PC-9 (cell line): ENCODE measurements at regions not wholly inside any gene's neighbourhood (a gene's known extent, or its start where the extent isn't known, plus 50 kb on each side); places are given as distances from the start of the nearest gene placed in this dataset.

ENCODE experiments used
- BruUV-seq: library from RNA; stranded (reverse); fragments of 400-500 nt; replicated peaks from 2 replicates; lab custom pipeline; 2021; lab: Mats Ljungman, UMichigan
- CTCF ChIA-PET: fragments of 300-600 bp; sonication (Branson Sonifier 250); formaldehyde crosslinking; loops from one replicate; lab custom pipeline; 2022; ENCODE audit warnings: antibody characterized with exemption; lab: Charles Lee
- POLR2A ChIA-PET: fragments of 300-600 bp; sonication (Branson Sonifier 250); formaldehyde crosslinking; loops from one replicate; lab custom pipeline; 2022; ENCODE audit warnings: antibody characterized with exemption; ENCODE audit not compliant: unreplicated experiment; lab: Charles Lee
- DNase-seq, 2 experiments: peaks; one replicate each; pipeline versions ENCODE4 v3.0.0 to v3.0.0-alpha.2; 2015 to 2022; ENCODE audit warnings: mixed read lengths in 1 of 2
- H2AFZ ChIP-seq: fragments of 200-600 bp; sonication (generic); 2 replicates; pipeline ENCODE4 v1.8.1; 2017; ENCODE audit warnings: antibody characterized with exemption
- H3F3A ChIP-seq: fragments of 200-600 bp; sonication (generic); 2 replicates; pipeline ENCODE4 v1.8.1; 2017; ENCODE audit warnings: antibody characterized with exemption, mild to moderate bottlenecking, low read depth; ENCODE audit not compliant: insufficient read depth
- H3K27ac ChIP-seq: fragments of 200-600 bp; sonication (generic); 2 replicates; pipeline ENCODE4 v1.6.1; 2016; ENCODE audit warnings: mixed run types
- H3K27me3 ChIP-seq: fragments of 200-600 bp; sonication (generic); 2 replicates; pipeline ENCODE4 v1.6.1; 2016; ENCODE audit warnings: low read depth, mixed run types; ENCODE audit not compliant: insufficient read depth
- H3K36me3 ChIP-seq: fragments of 200-600 bp; sonication (generic); 2 replicates; pipeline ENCODE4 v1.6.1; 2016; ENCODE audit warnings: low read depth, mixed run types
- H3K4me1 ChIP-seq: fragments of 200-600 bp; sonication (generic); replicated peaks from 2 replicates; pipeline ENCODE4 v1.6.1; 2016; ENCODE audit warnings: mixed run types; ENCODE audit not compliant: insufficient read depth
- H3K4me2 ChIP-seq: fragments of 200-600 bp; sonication (generic); 2 replicates; pipeline ENCODE4 v1.6.1; 2017; ENCODE audit warnings: mixed run types
- H3K4me3 ChIP-seq: fragments of 200-600 bp; sonication (generic); 2 replicates; pipeline ENCODE4 v1.6.1; 2016; ENCODE audit warnings: mixed run types
- H3K79me2 ChIP-seq: fragments of 200-600 bp; sonication (generic); 2 replicates; pipeline ENCODE4 v1.6.1; 2017; ENCODE audit warnings: low read depth, mixed run types
- H3K9me2 ChIP-seq: fragments of 200-600 bp; sonication (generic); 2 replicates; pipeline ENCODE4 v1.8.1; 2017; ENCODE audit warnings: mild to moderate bottlenecking; ENCODE audit not compliant: insufficient read depth
- H3K9me3 ChIP-seq: fragments of 200-600 bp; sonication (generic); 2 replicates; pipeline ENCODE4 v1.8.1; 2016; ENCODE audit warnings: low read depth; ENCODE audit not compliant: insufficient read depth
- H4K20me1 ChIP-seq: fragments of 200-600 bp; sonication (generic); 2 replicates; pipeline ENCODE4 v1.8.1; 2017; ENCODE audit not compliant: insufficient read depth
- CTCF ChIP-seq: fragments of 200-600 bp; sonication (generic); conservative IDR thresholded peaks from 2 replicates; pipeline ENCODE4 v1.6.1; 2017; ENCODE audit warnings: mixed run types, antibody characterized with exemption, mild to moderate bottlenecking, moderate library complexity
- EZH2 ChIP-seq: fragments of 200-600 bp; sonication (generic); IDR thresholded peaks from 2 replicates; pipeline ENCODE4 v1.8.0; 2017; ENCODE audit warnings: antibody characterized with exemption, low read depth
- intact Hi-C: fragments of 100-400 bp; cut with micrococcal nuclease; formaldehyde crosslinking; loops from one replicate; pipeline ENCODE4 v1.10.0; 2022; ENCODE audit not compliant: unreplicated experiment

- peaks cover 3% of the 10 kb centered on the region; the same call in 1 of the 2 replicates for H3F3A ChIP-seq
- BruUV-seq: no TSS peak
- no peaks in the 10 kb centered on the region for H3K9me2 ChIP-seq
- H3K4me2 ChIP-seq: no peak overlapping the region
- intact Hi-C loops: no loop called here
- no peaks in the 10 kb centered on the region for H3K9me3 ChIP-seq
- DNase-seq: no peak
- H3K36me3 ChIP-seq: no peaks in the 10 kb centered on the region
- H3K79me2 ChIP-seq: no peaks in the 10 kb centered on the region
- H4K20me1 ChIP-seq: no peaks in the 10 kb centered on the region
- POLR2A ChIA-PET: no interaction called here
- peaks cover 6% of the 10 kb centered on the region for H3K4me1 ChIP-seq
- no peak overlapping the region for H2AFZ ChIP-seq
- H3K4me3 ChIP-seq: no peak overlapping the region
- CTCF ChIA-PET: no interaction called here
- H3K27ac ChIP-seq: no peak overlapping the region
- TF ChIP-seq CTCF (no peak), EZH2 (no peak)
- no peaks in the 10 kb centered on the region for H3K27me3 ChIP-seq
These were observed 54.4 kb upstream of the KLF3 start for GRCh38 chr4:38609614-38610013.

- Histone ChIP-seq H3F3A (peaks cover 3% of the 10 kb centered on the region; the same call in 1 of the 2 replicates), H3K36me3 (no peaks in the 10 kb centered on the region), H3K4me1 (peaks cover 7% of the 10 kb centered on the region), H3K27ac (no peak overlapping the region), H4K20me1 (no peaks in the 10 kb centered on the region), H3K4me2 (no peak overlapping the region), H3K9me2 (no peaks in the 10 kb centered on the region), H3K79me2 (no peaks in the 10 kb centered on the region), H2AFZ (no peak overlapping the region), H3K4me3 (no peak overlapping the region), H3K27me3 (no peaks in the 10 kb centered on the region), H3K9me3 (no peaks in the 10 kb centered on the region)
- BruUV-seq: no TSS peak
- CTCF ChIA-PET: no interaction called here
- DNase-seq: no peak
- intact Hi-C loops: no loop called here
- TF ChIP-seq EZH2 (no peak), CTCF (no peak)
- POLR2A ChIA-PET: no interaction called here
These were observed 53.5 kb upstream of the KLF3 start for GRCh38 chr4:38610521-38610920.

DNA sequence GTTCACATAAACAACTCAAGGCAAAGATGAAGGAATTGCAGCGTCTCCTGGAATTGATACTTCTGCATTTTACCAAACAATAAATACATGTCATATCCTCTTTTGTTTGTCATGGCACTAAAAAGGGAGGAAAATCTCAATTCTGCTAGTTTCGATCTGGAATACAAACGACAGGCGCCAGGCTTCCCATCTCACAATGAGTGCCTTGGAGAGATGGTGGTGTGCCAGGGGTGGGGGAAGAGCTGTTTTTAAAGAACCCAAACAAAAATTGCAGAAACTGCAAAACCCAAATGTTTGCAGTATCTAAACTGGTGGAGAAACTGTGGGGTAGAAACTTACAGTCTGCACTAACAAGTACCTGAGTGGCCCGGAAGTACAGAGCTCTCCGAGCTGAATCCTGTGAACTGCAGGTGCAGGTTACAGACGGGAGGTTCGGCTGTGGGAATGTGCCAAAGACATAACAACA is 53.0 kb upstream of the KLF3 start:
- Histone ChIP-seq H3K27me3 (no peaks in the 10 kb centered on the region), H3K4me3 (no peak overlapping the region), H3F3A (peaks cover 3% of the 10 kb centered on the region; the same call in 1 of the 2 replicates), H3K79me2 (no peaks in the 10 kb centered on the region), H3K4me1 (peaks cover 11% of the 10 kb centered on the region), H2AFZ (no peak overlapping the region), H3K27ac (no peak overlapping the region), H3K9me2 (no peaks in the 10 kb centered on the region), H3K4me2 (no peak overlapping the region), H4K20me1 (no peaks in the 10 kb centered on the region), H3K36me3 (no peaks in the 10 kb centered on the region), H3K9me3 (no peaks in the 10 kb centered on the region)
- CTCF ChIA-PET: no interaction called here
- POLR2A ChIA-PET: no interaction called here
- BruUV-seq: no TSS peak
- intact Hi-C loops: no loop called here
- DNase-seq: no peak
- TF ChIP-seq EZH2 (no peak), CTCF (no peak)
